ENCODE measurements at regions not wholly inside any gene's neighbourhood (a gene's known extent, or its start where the extent isn't known, plus 50 kb on each side); places are given as distances from the start of the nearest gene placed in this dataset.

- no peak for TF ChIP-seq CTCF (IDR thresholded peaks at IDR 0.05)
- TF ChIP-seq POLR2AphosphoS5 (IDR thresholded peaks at IDR 0.05) = no peak
- TF ChIP-seq POLR2A (IDR thresholded peaks at IDR 0.05) = no peak
These were observed 91.5 kb upstream of the USP47 start for GRCh38 chr11:11750017-11750878.

Measured in breast epithelium (tissue), 3 donors.